HG03095 (cell line): ENCODE measurements at regions not wholly inside any gene's neighbourhood (a gene's known extent, or its start where the extent isn't known, plus 50 kb on each side); places are given as distances from the start of the nearest gene placed in this dataset.

Source experiments
- ATAC-seq: cut with Tn5 transposase; IDR thresholded peaks from one replicate; pipeline ENCODE4 v1.9.1; 2021; ENCODE audit warnings: moderate library complexity; ENCODE audit not compliant: unreplicated experiment

GRCh38 chr6:147853574-147853973 lies 345.1 kb downstream of the SAMD5 start:
- ATAC-seq = no peak

GRCh38 chr6:147855803-147856482 lies 347.5 kb downstream of the SAMD5 start:
- ATAC-seq = no peak

GRCh38 chr6:147856687-147857086 lies 348.2 kb downstream of the SAMD5 start:
- no peak for ATAC-seq

GRCh38 chr6:147858421-147858820 lies 349.9 kb downstream of the SAMD5 start:
- no peak for ATAC-seq

- ATAC-seq = no peak
Observed at GRCh38 chr6:147859071-147859470, 350.6 kb downstream of the SAMD5 start.

- no peak for ATAC-seq
Observed at GRCh38 chr6:147861696-147862095, 353.2 kb downstream of the SAMD5 start.

DNA sequence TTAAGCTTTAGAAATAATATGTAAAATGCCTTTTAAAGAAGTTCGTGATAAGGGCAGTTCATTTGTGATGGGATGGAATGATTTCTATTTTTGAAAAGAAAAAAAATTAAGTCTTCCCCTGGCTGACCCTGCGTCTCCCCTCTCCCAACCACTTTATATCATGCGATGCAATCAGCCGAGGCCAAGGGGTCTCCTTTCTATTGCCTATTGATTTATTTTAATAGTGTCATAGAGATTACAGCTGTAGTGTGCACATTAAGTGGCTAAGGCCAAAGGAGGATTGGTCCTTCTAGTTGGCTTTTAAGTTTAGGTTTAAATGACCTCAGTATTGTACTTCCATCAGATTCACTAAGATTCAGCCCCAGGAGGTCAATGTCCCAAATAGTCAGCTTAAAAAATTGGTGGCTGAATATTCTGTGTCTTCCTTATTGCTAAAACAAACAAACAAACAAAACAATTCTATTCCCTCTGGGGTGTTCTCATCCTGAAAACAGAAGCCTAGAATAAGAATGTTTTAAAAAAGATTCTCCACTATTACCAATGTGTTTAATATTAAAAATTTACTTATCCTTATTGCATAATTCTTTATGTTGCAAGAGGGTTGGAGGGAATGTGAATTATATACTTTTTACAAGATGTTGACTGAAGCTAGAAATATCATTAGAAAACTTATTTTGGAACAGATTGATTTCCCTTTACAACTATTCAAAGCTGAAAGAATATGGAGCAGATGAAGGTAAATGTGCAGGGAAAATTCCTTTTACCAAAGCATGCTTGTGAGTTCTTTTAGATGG lies 359.1 kb downstream of the SAMD5 start:
- no peak for ATAC-seq

- ATAC-seq = no peak
Observed at GRCh38 chr6:147868427-147869190, 360.1 kb downstream of the SAMD5 start.

DNA sequence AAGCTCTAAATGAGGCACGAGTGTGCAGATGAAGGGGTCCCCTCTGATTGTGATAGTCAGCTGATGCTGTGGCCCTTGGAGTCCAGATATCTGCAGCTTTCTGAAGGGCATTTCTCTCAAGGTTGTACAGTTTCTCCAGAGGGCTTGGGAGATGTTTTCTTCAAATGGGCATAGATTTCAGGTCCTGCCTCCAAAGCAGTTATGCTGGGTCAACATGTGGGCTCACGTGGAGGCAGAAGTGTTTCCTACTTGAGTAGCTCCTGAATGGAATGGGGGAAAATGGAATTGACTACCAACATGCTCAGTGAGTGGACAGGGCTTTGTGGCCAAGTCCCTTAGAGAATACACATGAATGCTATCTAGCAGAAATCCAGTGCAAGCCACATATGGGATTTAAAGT lies 360.7 kb downstream of the SAMD5 start:
- ATAC-seq = no peak

- no peak for ATAC-seq
Observed at GRCh38 chr6:147869869-147870268, 361.4 kb downstream of the SAMD5 start.

GRCh38 chr6:147870506-147871110 lies 362.1 kb downstream of the SAMD5 start:
- no peak for ATAC-seq

DNA sequence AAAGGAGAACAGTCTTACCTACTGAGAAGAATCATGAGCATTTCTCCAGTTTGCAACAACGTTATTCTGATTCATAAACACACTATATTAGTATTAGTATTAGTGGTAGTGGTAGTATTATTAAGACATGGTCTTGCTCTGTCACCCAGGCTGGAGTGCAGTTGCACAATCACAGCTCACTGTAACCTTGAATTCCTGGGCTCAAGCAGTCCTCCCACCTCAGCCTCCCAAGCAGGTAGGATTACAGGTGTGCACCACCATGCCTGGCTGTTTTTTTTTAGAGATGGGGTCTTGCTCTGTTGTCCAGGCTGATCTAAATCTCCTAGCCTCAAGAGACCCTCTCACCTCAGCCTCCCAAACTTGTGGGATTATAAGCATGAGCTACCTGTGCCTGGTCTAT lies 363.5 kb downstream of the SAMD5 start:
- ATAC-seq = no peak

DNA sequence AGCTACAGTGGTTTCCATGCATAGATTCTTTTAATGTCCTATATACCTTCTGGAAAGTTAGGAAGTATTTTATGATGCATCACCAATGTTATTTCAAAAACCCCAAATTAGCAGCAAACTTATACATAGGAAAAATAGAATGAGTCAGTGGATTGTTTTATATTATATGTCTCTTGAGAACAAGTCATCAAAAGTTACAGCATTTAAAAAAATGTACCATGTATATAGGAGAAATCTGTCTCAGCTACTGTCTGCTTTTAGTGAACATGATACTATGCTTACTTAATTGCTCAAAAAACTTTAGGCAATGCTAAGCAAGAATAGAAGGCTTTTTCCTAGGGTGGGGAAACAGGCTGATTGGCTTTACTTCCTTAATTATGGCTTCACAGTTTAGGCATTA lies 365.3 kb downstream of the SAMD5 start:
- ATAC-seq = no peak

DNA sequence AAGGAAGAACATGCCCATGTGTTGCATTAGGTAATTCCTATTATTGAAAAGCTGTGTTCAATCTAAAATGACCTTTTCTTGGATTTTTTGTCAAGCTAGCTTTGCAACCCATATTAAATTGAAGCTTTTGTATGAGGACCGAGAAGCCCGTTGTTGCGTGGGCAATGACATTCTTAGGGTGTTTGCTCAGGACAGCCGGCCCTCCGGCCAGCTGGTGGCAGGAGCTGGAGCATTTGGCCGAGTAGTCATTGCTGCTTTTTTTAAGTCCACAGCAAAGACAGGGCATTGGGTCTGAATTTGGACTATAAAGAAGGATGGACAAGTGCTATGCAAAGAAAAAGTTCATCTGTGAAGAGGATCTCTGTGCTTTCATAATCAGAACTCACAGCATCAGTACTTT lies 365.8 kb downstream of the SAMD5 start:
- ATAC-seq = no peak

DNA sequence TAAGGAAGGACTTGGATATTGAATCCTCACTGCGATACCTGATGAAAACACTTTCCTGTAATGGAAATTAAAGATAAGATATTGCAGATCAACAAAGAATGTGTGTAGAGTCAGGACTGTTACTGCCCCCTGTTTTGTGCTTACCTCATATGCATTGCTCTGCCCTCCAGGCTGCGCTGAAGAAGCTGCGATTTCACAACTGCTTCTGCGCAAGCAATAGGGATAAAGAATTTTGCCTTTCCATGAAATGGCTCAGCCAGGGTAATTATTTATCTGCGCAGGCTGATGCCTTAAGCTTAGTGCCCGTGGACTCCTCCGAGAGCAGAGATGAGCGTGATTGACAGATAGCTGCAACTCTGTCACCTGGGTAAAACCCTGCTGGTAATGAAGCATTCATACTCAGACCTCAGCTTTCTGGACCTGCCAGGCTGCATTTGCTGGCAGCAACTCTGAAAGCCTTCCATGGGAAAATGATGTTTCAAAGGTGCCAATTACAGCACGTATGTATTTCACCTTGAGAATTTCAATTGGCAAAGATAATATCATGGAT lies 370.6 kb downstream of the SAMD5 start:
- no peak for ATAC-seq

- no peak for ATAC-seq
Observed at GRCh38 chr6:147881432-147881831, 372.9 kb downstream of the SAMD5 start.

DNA sequence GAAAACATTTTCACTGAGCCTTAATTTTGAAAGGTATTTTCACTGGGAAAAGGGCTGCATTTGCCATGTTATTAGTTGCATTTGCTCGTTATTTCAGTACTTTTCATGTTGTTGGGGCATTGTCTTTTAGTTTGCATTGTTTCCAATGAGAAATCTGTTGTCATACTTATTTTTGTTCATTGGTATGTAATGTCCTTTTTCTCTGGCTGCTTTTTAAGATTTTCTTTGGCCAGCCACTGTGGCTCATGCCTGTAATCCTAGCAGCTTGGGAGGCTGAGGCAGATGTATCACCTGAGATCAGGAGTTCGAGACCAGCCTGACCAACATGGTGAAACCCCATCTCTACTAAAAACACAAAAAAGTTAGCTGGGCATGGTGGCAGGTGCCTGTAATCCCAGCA lies 379.9 kb downstream of the SAMD5 start:
- ATAC-seq = no peak

DNA sequence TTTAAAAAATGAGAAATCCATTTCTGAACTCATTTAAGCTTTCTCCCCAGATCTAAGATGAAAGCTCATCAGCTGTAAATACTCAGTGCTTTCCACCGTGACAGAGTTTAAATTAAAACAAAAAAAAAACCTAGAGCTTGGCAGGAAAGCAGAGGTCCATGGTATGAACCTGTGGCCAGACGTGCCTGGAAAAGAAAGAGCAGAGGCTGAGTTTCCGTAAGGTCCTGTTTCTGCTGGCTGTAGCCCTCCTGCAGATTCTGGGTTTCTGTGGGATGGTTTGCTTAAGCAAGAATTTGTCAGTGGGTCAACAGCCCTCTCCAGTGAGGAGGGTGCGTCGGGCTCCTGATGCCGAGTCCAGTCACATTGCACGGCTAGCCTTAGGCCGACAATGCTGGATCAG lies 383.2 kb downstream of the SAMD5 start:
- no peak for ATAC-seq

GRCh38 chr6:147892476-147892875 lies 384.0 kb downstream of the SAMD5 start:
- ATAC-seq = no peak

GRCh38 chr6:147895272-147895671 lies 386.8 kb downstream of the SAMD5 start:
- no peak for ATAC-seq

GRCh38 chr6:147900247-147900830 lies 391.8 kb downstream of the SAMD5 start:
- ATAC-seq = no peak
